SK-MEL-5 (cell line): ENCODE measurements at regions not wholly inside any gene's neighbourhood (a gene's known extent, or its start where the extent isn't known, plus 50 kb on each side); places are given as distances from the start of the nearest gene placed in this dataset.

Experiments used
- DNase-seq: peaks from one replicate; pipeline ENCODE4 v3.0.0-alpha.2; 2016; ENCODE audit warnings: low read depth, low spot score
- in situ Hi-C: cut with HindIII; loops from 2 replicates; pipeline ENCODE4 v1.10.0; 2016; ENCODE audit warnings: low sequenced_read_pairs, high pct_unique_total_duplicates, low pct_unique_long_range_greater_than_20kb

- no peak for DNase-seq
- in situ Hi-C loops: no loop called here
Observed at GRCh38 chr18:46346213-46346612, 242.0 kb downstream of the HAUS1 start.

GRCh38 chr18:46346896-46347630 is 242.9 kb downstream of the HAUS1 start:
- in situ Hi-C loops: no loop called here
- no peak for DNase-seq

GRCh38 chr18:46350598-46351159 is 246.5 kb downstream of the HAUS1 start:
- no peak for DNase-seq
- in situ Hi-C loops: no loop called here

- in situ Hi-C loops: no loop called here
- DNase-seq: no peak
Observed at GRCh38 chr18:46352520-46353250, 248.5 kb downstream of the HAUS1 start.

- DNase-seq: no peak
- in situ Hi-C loops: no loop called here
Observed at GRCh38 chr18:46353460-46353859, 249.3 kb downstream of the HAUS1 start.

- in situ Hi-C loops: no loop called here
- no peak for DNase-seq
Observed at GRCh38 chr18:46356278-46357033, 252.3 kb downstream of the HAUS1 start.

GRCh38 chr18:46360102-46360699 is 256.0 kb downstream of the HAUS1 start:
- no peak for DNase-seq
- in situ Hi-C loops: no loop called here

- in situ Hi-C loops: no loop called here
- DNase-seq: no peak
Observed at GRCh38 chr18:46360866-46361265, 256.7 kb downstream of the HAUS1 start.

- in situ Hi-C loops: no loop called here
- DNase-seq: no peak
Observed at GRCh38 chr18:46362533-46362932, 258.3 kb downstream of the HAUS1 start.

- DNase-seq: no peak
- in situ Hi-C loops: no loop called here
Observed at GRCh38 chr18:46364048-46364447, 259.9 kb downstream of the HAUS1 start.

GRCh38 chr18:46366201-46366600 is 262.0 kb downstream of the HAUS1 start:
- in situ Hi-C loops: no loop called here
- no peak for DNase-seq

- in situ Hi-C loops: no loop called here
- no peak for DNase-seq
Observed at GRCh38 chr18:46366751-46367376, 262.7 kb downstream of the HAUS1 start.

- DNase-seq: peak; percentile 14
- in situ Hi-C loops: no loop called here
Observed at GRCh38 chr18:46369323-46369722, 265.1 kb downstream of the HAUS1 start.

GRCh38 chr18:46370898-46371297 is 266.7 kb downstream of the HAUS1 start:
- in situ Hi-C loops: no loop called here
- no peak for DNase-seq

GRCh38 chr18:46372670-46373069 is 268.5 kb downstream of the HAUS1 start:
- no peak for DNase-seq
- in situ Hi-C loops: no loop called here

GRCh38 chr18:46373131-46373530 is 268.9 kb downstream of the HAUS1 start:
- in situ Hi-C loops: no loop called here
- no peak for DNase-seq

- in situ Hi-C loops: no loop called here
- no peak for DNase-seq
Observed at GRCh38 chr18:46373791-46374190, 269.6 kb downstream of the HAUS1 start.
